ENCODE measurements at regions not wholly inside any gene's neighbourhood (a gene's known extent, or its start where the extent isn't known, plus 50 kb on each side); places are given as distances from the start of the nearest gene placed in this dataset.

- TF ChIP-seq CTCF (IDR thresholded peaks at IDR 0.05; ENCODE audit: low read depth, low read length) (no peak), EZH2phosphoT487 (IDR thresholded peaks at IDR 0.05; ENCODE audit: low read depth) (no peak)
Observed at GRCh38 chr11:35058669-35059434, 80.1 kb upstream of the CD44 start.

All from OCI-LY3 (cell line).